Gastrocnemius medialis (tissue), 4 donors: ENCODE measurements at regions not wholly inside any gene's neighbourhood (a gene's known extent, or its start where the extent isn't known, plus 50 kb on each side); places are given as distances from the start of the nearest gene placed in this dataset.
"Not testable (repeated sequence)": the region's sequence is repeated elsewhere in the genome, so short reads cannot be mapped to it uniquely, and the experiment has no call there.

Source experiments
- ATAC-seq, 2 donors: fragments of 150-250 bp; one replicate each; pipeline ENCODE4 v1.9.1; 2016
- DNase-seq, 2 donors: peaks; one replicate each; pipeline ENCODE4 v3.0.0-alpha.2; 2019
- H3K27ac ChIP-seq, 4 donors: fragments of 200-600 bp; sonication (generic); 1 replicate in 1 of 4; 2 replicates in 3 of 4; pipeline ENCODE4 v1.5.1; 2016 to 2018; ENCODE audit warnings: mild to moderate bottlenecking in 2 of 4, moderate library complexity in 1 of 4
- H3K27me3 ChIP-seq, 3 donors: fragments of 200-600 bp; sonication (generic) in 2 of 3; 1 replicate in 1 of 3; 2 replicates in 2 of 3; pipeline versions ENCODE4 v1.5.1 to v1.6.0; 2016 to 2019; ENCODE audit warnings: mild to moderate bottlenecking in 1 of 3, moderate library complexity in 1 of 3
- H3K36me3 ChIP-seq, 2 donors: fragments of 200-600 bp; sonication (generic) in 1 of 2; one replicate each; pipeline ENCODE4 v1.5.1; 2017 to 2018
- H3K4me1 ChIP-seq, 2 donors: fragments of 200-600 bp; sonication (generic) in 1 of 2; one replicate each; pipeline ENCODE4 v1.5.1; 2016 to 2017; ENCODE audit warnings: mild to moderate bottlenecking in 2 of 2
- H3K4me3 ChIP-seq, 4 donors: fragments of 200-600 bp; sonication (generic) in 3 of 4; 1 replicate in 1 of 4; 2 replicates in 3 of 4; pipeline ENCODE4 v1.5.1; 2016 to 2019; ENCODE audit warnings: mild to moderate bottlenecking in 2 of 4
- H3K9me3 ChIP-seq, 3 donors: fragments of 200-600 bp; sonication (generic) in 2 of 3; 1 replicate in 1 of 3; 2 replicates in 2 of 3; pipeline ENCODE4 v1.5.1; 2016 to 2019
- CTCF ChIP-seq, 5 experiments: fragments of 450-650 bp in 3 of 5; fragments of 200-600 bp in 2 of 5; sonication (generic) in 2 of 5; IDR thresholded peaks in 4 of 5; conservative IDR thresholded peaks in 1 of 5; 1 replicate in 4 of 5; 2 replicates in 1 of 5; pipeline ENCODE4 v1.5.1; 2016 to 2019; ENCODE audit warnings: antibody characterized with exemption in 5 of 5, mild to moderate bottlenecking in 3 of 5, moderate library complexity in 3 of 5
- POLR2A ChIP-seq, 2 donors: fragments of 450-650 bp; IDR thresholded peaks; one replicate each; pipeline ENCODE4 v1.6.1; 2017; ENCODE audit warnings: antibody characterized with exemption in 2 of 2, mild to moderate bottlenecking in 2 of 2, moderate library complexity in 2 of 2
- in situ Hi-C, 4 donors: fragments of 200-750 bp; cut with MboI; loops; one replicate each; pipeline versions ENCODE4 v1.15.0 to v1.8.0; 2017; ENCODE audit warnings: low sequenced_read_pairs in 4 of 4
- intact Hi-C: fragments of 100-400 bp; cut with DNase I; formaldehyde crosslinking; loops from one replicate; pipeline ENCODE4 v1.15.1; 2023; ENCODE audit warnings: low total_unique reads

- DNase-seq, ATAC-seq, H3K36me3 ChIP-seq, H3K27me3 ChIP-seq, H3K4me1 ChIP-seq, H3K9me3 ChIP-seq, H3K4me3 ChIP-seq, intact Hi-C loops, H3K27ac ChIP-seq, in situ Hi-C loops: not testable (repeated sequence)
These were observed 75.7 kb downstream of the QDPR start for GRCh38 chr4:17436047-17436749.

- Histone ChIP-seq H3K36me3 (no peaks in the 10 kb centered on the region), H3K9me3 (no peaks in the 10 kb centered on the region), H3K4me3 (no peak overlapping the region), H3K27me3 (no peaks in the 10 kb centered on the region), H3K27ac (no peak overlapping the region), H3K4me1 (no peaks in the 10 kb centered on the region)
- TF ChIP-seq CTCF (IDR thresholded peaks at IDR 0.05 in 4 of 5, conservative IDR thresholded peaks at IDR 0.05 in 1 of 5) (no peak), POLR2A (IDR thresholded peaks at IDR 0.05) (no peak)
- ATAC-seq = no peak
- in situ Hi-C loops = no loop called here
- DNase-seq = no peak
- intact Hi-C loops = no loop called here
These were observed 78.1 kb downstream of the QDPR start for GRCh38 chr4:17433827-17434226.

GRCh38 chr4:17427991-17428390 lies 83.9 kb downstream of the QDPR start:
- no peaks in the 10 kb centered on the region for H3K36me3 ChIP-seq
- H3K27me3 ChIP-seq = no peaks in the 10 kb centered on the region
- H3K4me1 ChIP-seq = no peaks in the 10 kb centered on the region
- no peak for TF ChIP-seq POLR2A (IDR thresholded peaks at IDR 0.05)
- no peak for TF ChIP-seq CTCF (IDR thresholded peaks at IDR 0.05 in 4 of 5, conservative IDR thresholded peaks at IDR 0.05 in 1 of 5)
- no peaks in the 10 kb centered on the region for H3K9me3 ChIP-seq
- ATAC-seq = no peak
- in situ Hi-C loops (no loop called here), intact Hi-C loops (no loop called here)
- DNase-seq = no peak
- H3K27ac ChIP-seq = no peak overlapping the region
- no peak overlapping the region for H3K4me3 ChIP-seq

GRCh38 chr4:17426222-17426621 lies 85.7 kb downstream of the QDPR start:
- no peak overlapping the region for H3K4me3 ChIP-seq
- in situ Hi-C loops = no loop called here

GRCh38 chr4:17418010-17418409 lies 93.9 kb downstream of the QDPR start:
- Histone ChIP-seq H3K4me3 (no peak overlapping the region), H3K9me3 (no peaks in the 10 kb centered on the region), H3K4me1 (no peaks in the 10 kb centered on the region), H3K36me3 (no peaks in the 10 kb centered on the region), H3K27me3 (no peaks in the 10 kb centered on the region), H3K27ac (no peak overlapping the region)
- DNase-seq = no peak
- intact Hi-C loops = no loop called here
- in situ Hi-C loops = no loop called here
- TF ChIP-seq POLR2A (IDR thresholded peaks at IDR 0.05) = no peak
- no peak for TF ChIP-seq CTCF (IDR thresholded peaks at IDR 0.05 in 4 of 5, conservative IDR thresholded peaks at IDR 0.05 in 1 of 5)
- no peak for ATAC-seq

More at GRCh38 chr4:17426222-17426621, 85.7 kb downstream of the QDPR start:
- H3K27ac ChIP-seq = no peak overlapping the region
- no peaks in the 10 kb centered on the region for H3K27me3 ChIP-seq
- no peaks in the 10 kb centered on the region for H3K36me3 ChIP-seq
- DNase-seq (no peak), ATAC-seq (no peak)
- intact Hi-C loops = no loop called here
- H3K4me1 ChIP-seq = no peaks in the 10 kb centered on the region
- no peak for TF ChIP-seq CTCF (IDR thresholded peaks at IDR 0.05 in 4 of 5, conservative IDR thresholded peaks at IDR 0.05 in 1 of 5)
- no peak for TF ChIP-seq POLR2A (IDR thresholded peaks at IDR 0.05)
- no peaks in the 10 kb centered on the region for H3K9me3 ChIP-seq
